Mesendoderm (in vitro differentiated cells): ENCODE measurements at regions not wholly inside any gene's neighbourhood (a gene's known extent, or its start where the extent isn't known, plus 50 kb on each side); places are given as distances from the start of the nearest gene placed in this dataset.
"Not testable (repeated sequence)": the region's sequence is repeated elsewhere in the genome, so short reads cannot be mapped to it uniquely, and the experiment has no call there.

Experiments
- DNase-seq: peaks from one replicate; pipeline ENCODE4 v3.0.0; 2013
- H2AK5ac ChIP-seq: 2 replicates; pipeline ENCODE4 v1.6.1; 2013; ENCODE audit warnings: low read length, inconsistent platforms
- H2BK120ac ChIP-seq: 2 replicates; pipeline ENCODE4 v1.6.1; 2013; ENCODE audit warnings: low read depth, mild to moderate bottlenecking, low read length, moderate library complexity, mixed read lengths
- H2BK15ac ChIP-seq: replicated peaks from 2 replicates; pipeline ENCODE4 v1.6.1; 2013; ENCODE audit warnings: low read depth, mild to moderate bottlenecking, moderate library complexity
- H2BK5ac ChIP-seq: 2 replicates; pipeline ENCODE4 v1.6.1; 2013; ENCODE audit warnings: low read length, inconsistent platforms
- H3K18ac ChIP-seq: 2 replicates; pipeline ENCODE4 v1.6.1; 2013; ENCODE audit warnings: mild to moderate bottlenecking, low read length, mixed read lengths
- H3K23ac ChIP-seq: one replicate; pipeline ENCODE4 v1.6.1; 2013; ENCODE audit warnings: low read length
- H3K27ac ChIP-seq: 2 replicates; pipeline ENCODE4 v1.5.1; 2013; ENCODE audit warnings: low read depth, mild to moderate bottlenecking, inconsistent platforms, low read length, moderate library complexity
- H3K27me3 ChIP-seq: 2 replicates; pipeline ENCODE4 v1.6.1; 2013; ENCODE audit warnings: low read length, control low read depth, mild to moderate bottlenecking, inconsistent platforms; ENCODE audit not compliant: insufficient read depth, poor library complexity
- H3K36me3 ChIP-seq: 2 replicates; pipeline ENCODE4 v1.6.1; 2013; ENCODE audit warnings: low read length, inconsistent platforms; ENCODE audit not compliant: control insufficient read depth, insufficient read depth
- H3K4ac ChIP-seq: one replicate; pipeline ENCODE4 v1.6.1; 2013; ENCODE audit warnings: low read depth, mild to moderate bottlenecking, low read length, moderate library complexity
- H3K4me1 ChIP-seq: 2 replicates; pipeline ENCODE4 v1.6.1; 2013; ENCODE audit warnings: low read depth, low read length, inconsistent platforms; ENCODE audit not compliant: control insufficient read depth
- H3K4me2 ChIP-seq: 2 replicates; pipeline ENCODE4 v1.6.1; 2013; ENCODE audit warnings: low read length
- H3K4me3 ChIP-seq: 2 replicates; pipeline ENCODE4 v1.5.1; 2013; ENCODE audit warnings: mild to moderate bottlenecking, low read length
- H3K56ac ChIP-seq: one replicate; pipeline ENCODE4 v1.6.1; 2013; ENCODE audit warnings: low read length
- H3K79me1 ChIP-seq: 2 replicates; pipeline ENCODE4 v1.6.1; 2013; ENCODE audit warnings: low read length, inconsistent platforms
- H3K79me2 ChIP-seq: 2 replicates; pipeline ENCODE4 v1.6.1; 2013; ENCODE audit warnings: mild to moderate bottlenecking, low read length; ENCODE audit not compliant: control insufficient read depth, insufficient read depth
- H3K9ac ChIP-seq: 2 replicates; pipeline ENCODE4 v1.6.1; 2013; ENCODE audit warnings: low read length, inconsistent platforms
- H4K5ac ChIP-seq: one replicate; pipeline ENCODE4 v1.6.1; 2013; ENCODE audit warnings: low read length
- H4K8ac ChIP-seq: one replicate; pipeline ENCODE4 v1.6.1; 2013; ENCODE audit warnings: low read depth, mild to moderate bottlenecking, control low read depth, low read length, moderate library complexity
- WGBS: extraction: QIAGEN DNeasy Blood & Tissue Kit; methylation state at CpG from one replicate; pipeline ENCODE4 v1.1.7; 2013; ENCODE audit warnings: low lambda C conversion rate, missing lambda C conversion rate; ENCODE audit not compliant: insufficient coverage; ENCODE audit errors: extremely low coverage; 5-methylcytosine and 5-hydroxymethylcytosine counted together

- Histone ChIP-seq H4K5ac (no peak overlapping the region), H3K27ac (no peak overlapping the region), H2BK5ac (no peak overlapping the region), H2AK5ac (no peak overlapping the region), H3K9ac (no peak overlapping the region), H3K23ac (no peak overlapping the region), H3K4me2 (no peak overlapping the region), H3K27me3 (no peaks in the 10 kb centered on the region), H3K18ac (no peak overlapping the region), H3K4me3 (no peak overlapping the region), H2BK120ac (no peak overlapping the region), H3K4ac (no peak overlapping the region), H3K79me1 (no peaks in the 10 kb centered on the region), H3K79me2 (no peaks in the 10 kb centered on the region), H4K8ac (no peak overlapping the region), H2BK15ac (no peak overlapping the region), H3K36me3 (no peaks in the 10 kb centered on the region), H3K56ac (no peak overlapping the region), H3K4me1 (no peaks in the 10 kb centered on the region)
- no CpG with 5 or more reads among the region's 4 CpGs for WGBS
- no peak for DNase-seq
These were observed 73.1 kb upstream of the GAS1 start for GRCh38 chr9:87020169-87020950.

DNA sequence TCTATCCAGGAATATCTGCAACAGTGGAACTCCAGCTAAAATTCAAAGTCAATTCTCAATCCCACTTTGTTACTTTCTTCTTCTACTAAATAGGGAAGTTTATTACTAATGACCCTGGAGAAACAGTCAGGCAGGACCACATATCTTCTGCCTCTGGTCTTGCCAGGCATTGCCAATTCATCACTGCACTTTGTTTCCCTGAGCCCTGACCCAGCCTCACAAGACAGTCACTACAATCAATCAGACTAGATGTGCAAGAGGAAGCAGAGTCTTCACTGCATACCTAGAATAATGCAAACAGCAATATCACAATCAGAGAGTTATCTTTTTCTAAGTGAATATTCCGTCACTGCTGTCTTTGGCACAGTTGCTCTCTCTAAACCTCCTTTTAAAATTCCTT, 74.9 kb upstream of the GAS1 start:
- Histone ChIP-seq H4K5ac (no peak overlapping the region), H3K4me2 (no peak overlapping the region), H2BK120ac (no peak overlapping the region), H3K9ac (no peak overlapping the region), H2BK15ac (no peak overlapping the region), H4K8ac (no peak overlapping the region), H3K36me3 (no peaks in the 10 kb centered on the region), H3K4me3 (no peak overlapping the region), H3K4ac (no peak overlapping the region), H2AK5ac (no peak overlapping the region), H3K23ac (no peak overlapping the region), H3K27ac (no peak overlapping the region), H3K56ac (no peak overlapping the region), H3K18ac (no peak overlapping the region), H3K79me1 (no peaks in the 10 kb centered on the region), H3K79me2 (no peaks in the 10 kb centered on the region), H2BK5ac (no peak overlapping the region), H3K4me1 (no peaks in the 10 kb centered on the region), H3K27me3 (no peaks in the 10 kb centered on the region)
- no peak for DNase-seq
- WGBS, result no CpG with 5 or more reads among the region's 1 CpG

DNA sequence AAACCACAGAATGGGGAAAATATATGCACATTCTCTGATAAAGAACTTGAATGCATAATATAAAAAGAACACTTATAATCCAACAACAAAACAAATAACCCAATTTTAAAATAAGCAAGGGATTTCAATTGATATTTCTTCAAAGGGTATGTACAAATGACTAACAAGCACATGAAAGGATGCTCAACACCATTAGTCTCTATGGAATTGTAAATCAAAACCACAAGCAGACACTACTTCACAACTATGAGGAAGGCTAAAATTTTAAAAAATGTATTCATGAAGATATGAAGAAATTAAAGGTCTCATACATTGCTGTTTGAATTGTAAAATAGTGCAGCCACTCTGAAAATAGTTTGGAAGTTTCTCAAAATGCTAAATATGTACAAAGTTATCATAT, 78.9 kb upstream of the GAS1 start:
- no peaks in the 10 kb centered on the region for H3K79me1 ChIP-seq
- H4K5ac ChIP-seq, result no peak overlapping the region
- no peak overlapping the region for H2BK120ac ChIP-seq

GRCh38 chr9:87028836-87029235, 81.5 kb upstream of the GAS1 start:
- not testable (repeated sequence) for H3K4ac ChIP-seq, DNase-seq, H2BK15ac ChIP-seq, H3K4me1 ChIP-seq, H3K27ac ChIP-seq, H2AK5ac ChIP-seq, H3K27me3 ChIP-seq, H3K4me3 ChIP-seq, H3K9ac ChIP-seq, H2BK120ac ChIP-seq, H3K36me3 ChIP-seq, H2BK5ac ChIP-seq, H3K79me1 ChIP-seq, H3K18ac ChIP-seq, H3K4me2 ChIP-seq, H4K5ac ChIP-seq, H3K23ac ChIP-seq, H4K8ac ChIP-seq, H3K56ac ChIP-seq, H3K79me2 ChIP-seq
- WGBS, result no CpG with 5 or more reads among the region's 4 CpGs

More for the DNA sequence above, 78.9 kb upstream of the GAS1 start:
- no peak overlapping the region for H3K23ac ChIP-seq
- DNase-seq, result no peak
- H2BK5ac ChIP-seq, result no peak overlapping the region
- H3K9ac ChIP-seq, result no peak overlapping the region
- no peaks in the 10 kb centered on the region for H3K36me3 ChIP-seq
- no peak overlapping the region for H3K4ac ChIP-seq
- H3K56ac ChIP-seq, result no peak overlapping the region
- no peaks in the 10 kb centered on the region for H3K4me1 ChIP-seq
- H3K4me3 ChIP-seq, result no peak overlapping the region
- H2AK5ac ChIP-seq, result no peak overlapping the region
- no peak overlapping the region for H3K4me2 ChIP-seq
- H3K18ac ChIP-seq, result no peak overlapping the region
- no peak overlapping the region for H2BK15ac ChIP-seq
- H3K27ac ChIP-seq, result no peak overlapping the region
- no peak overlapping the region for H4K8ac ChIP-seq
- no peaks in the 10 kb centered on the region for H3K27me3 ChIP-seq
- H3K79me2 ChIP-seq, result no peaks in the 10 kb centered on the region

GRCh38 chr9:87029905-87030304, 82.6 kb upstream of the GAS1 start:
- no peaks in the 10 kb centered on the region for H3K79me2 ChIP-seq
- no peak for DNase-seq
- H3K23ac ChIP-seq, result no peak overlapping the region
- no peaks in the 10 kb centered on the region for H3K4me1 ChIP-seq
- H2BK5ac ChIP-seq, result no peak overlapping the region
- no peaks in the 10 kb centered on the region for H3K79me1 ChIP-seq
- H3K56ac ChIP-seq, result no peak overlapping the region
- H3K4me2 ChIP-seq, result no peak overlapping the region
- no peaks in the 10 kb centered on the region for H3K36me3 ChIP-seq
- no peaks in the 10 kb centered on the region for H3K27me3 ChIP-seq
- H3K9ac ChIP-seq, result no peak overlapping the region
- H3K27ac ChIP-seq, result no peak overlapping the region
- H3K4ac ChIP-seq, result no peak overlapping the region
- WGBS, result no CpG with 5 or more reads among the region's 1 CpG
- H3K4me3 ChIP-seq, result no peak overlapping the region
- no peak overlapping the region for H2BK15ac ChIP-seq
- H2AK5ac ChIP-seq, result no peak overlapping the region
- no peak overlapping the region for H3K18ac ChIP-seq
- no peak overlapping the region for H4K5ac ChIP-seq
- no peak overlapping the region for H2BK120ac ChIP-seq
- no peak overlapping the region for H4K8ac ChIP-seq

- no peaks in the 10 kb centered on the region for H3K79me1 ChIP-seq
- no peak overlapping the region for H3K4me2 ChIP-seq
- no peak overlapping the region for H2BK120ac ChIP-seq
- DNase-seq, result no peak
- no peaks in the 10 kb centered on the region for H3K79me2 ChIP-seq
- H3K23ac ChIP-seq, result no peak overlapping the region
- H4K5ac ChIP-seq, result no peak overlapping the region
- H3K9ac ChIP-seq, result no peak overlapping the region
- no peak overlapping the region for H3K4ac ChIP-seq
- no peak overlapping the region for H3K56ac ChIP-seq
- H3K18ac ChIP-seq, result no peak overlapping the region
- no CpG with 5 or more reads among the region's 8 CpGs for WGBS
- H2BK5ac ChIP-seq, result no peak overlapping the region
- H3K4me3 ChIP-seq, result no peak overlapping the region
- no peaks in the 10 kb centered on the region for H3K36me3 ChIP-seq
- H3K27ac ChIP-seq, result no peak overlapping the region
- H3K4me1 ChIP-seq, result no peaks in the 10 kb centered on the region
- H2AK5ac ChIP-seq, result no peak overlapping the region
- H4K8ac ChIP-seq, result no peak overlapping the region
- H3K27me3 ChIP-seq, result no peaks in the 10 kb centered on the region
- H2BK15ac ChIP-seq, result no peak overlapping the region
These were observed 87.5 kb upstream of the GAS1 start for GRCh38 chr9:87034841-87035240.
